Cardiac muscle cell (in vitro differentiated cells and primary cell): ENCODE measurements at regions not wholly inside any gene's neighbourhood (a gene's known extent, or its start where the extent isn't known, plus 50 kb on each side); places are given as distances from the start of the nearest gene placed in this dataset.
A peak's percentile ranks its signal among the peaks of the same experiment; 100 is the strongest.

Source experiments
- DNase-seq, 2 donors: peaks; one replicate each; pipeline versions ENCODE4 v3.0.0 to v3.0.0-alpha.2; 2010 to 2017; ENCODE audit warnings: low read depth in 1 of 2, low spot score in 1 of 2
- H3K27ac ChIP-seq: fragments of 200-600 bp; sonication (generic); 2 replicates; pipeline ENCODE4 v1.5.1; 2016
- H3K27me3 ChIP-seq: fragments of 200-600 bp; sonication (generic); 2 replicates; pipeline ENCODE4 v1.6.0; 2016; ENCODE audit warnings: control low read depth
- H3K36me3 ChIP-seq: fragments of 200-600 bp; sonication (generic); 2 replicates; pipeline ENCODE4 v1.5.1; 2016; ENCODE audit warnings: control low read depth
- H3K4me1 ChIP-seq: fragments of 200-600 bp; sonication (generic); 2 replicates; pipeline ENCODE4 v1.8.1; 2017; ENCODE audit warnings: low read depth, mild to moderate bottlenecking, mixed run types
- H3K4me3 ChIP-seq: fragments of 200-600 bp; sonication (generic); 2 replicates; pipeline ENCODE4 v1.5.1; 2016; ENCODE audit warnings: mild to moderate bottlenecking
- H3K9me3 ChIP-seq: fragments of 200-600 bp; sonication (generic); 2 replicates; pipeline ENCODE4 v1.5.1; 2017; ENCODE audit warnings: low read depth, mild to moderate bottlenecking, control low read depth
- TF ChIP-seq, protein P1 (sequence below): IDR thresholded peaks from 2 replicates; pipeline ENCODE4 v1.5.1; 2012; ENCODE audit warnings: low read depth, mild to moderate bottlenecking, low read length

DNA sequence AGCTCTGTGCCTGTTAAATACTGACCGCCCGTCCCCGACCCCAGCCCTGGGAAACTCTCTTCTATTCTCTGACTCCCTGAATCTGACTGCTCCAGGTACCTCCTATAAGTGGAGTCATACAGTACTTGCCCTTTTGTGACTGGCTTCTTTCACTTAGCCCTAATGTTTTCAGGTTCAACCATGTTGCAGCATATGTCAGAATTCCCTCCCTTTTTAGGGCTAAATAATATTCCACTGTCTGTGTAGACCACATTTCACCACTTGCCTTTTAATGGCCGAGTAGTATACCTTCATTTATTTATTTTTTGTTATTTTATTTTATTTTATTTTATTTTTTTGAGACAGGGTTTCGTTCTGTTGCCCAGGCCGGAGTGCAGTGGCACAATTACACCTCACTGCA, 96.1 kb upstream of the SLC22A11 start:
- Histone ChIP-seq H3K27ac (no peak overlapping the region), H3K36me3 (no peaks in the 10 kb centered on the region), H3K9me3 (no peaks in the 10 kb centered on the region), H3K4me3 (no peak overlapping the region), H3K4me1 (no peaks in the 10 kb centered on the region), H3K27me3 (no peaks in the 10 kb centered on the region)
- DNase-seq, result no peak
- TF ChIP-seq, protein P1, sequence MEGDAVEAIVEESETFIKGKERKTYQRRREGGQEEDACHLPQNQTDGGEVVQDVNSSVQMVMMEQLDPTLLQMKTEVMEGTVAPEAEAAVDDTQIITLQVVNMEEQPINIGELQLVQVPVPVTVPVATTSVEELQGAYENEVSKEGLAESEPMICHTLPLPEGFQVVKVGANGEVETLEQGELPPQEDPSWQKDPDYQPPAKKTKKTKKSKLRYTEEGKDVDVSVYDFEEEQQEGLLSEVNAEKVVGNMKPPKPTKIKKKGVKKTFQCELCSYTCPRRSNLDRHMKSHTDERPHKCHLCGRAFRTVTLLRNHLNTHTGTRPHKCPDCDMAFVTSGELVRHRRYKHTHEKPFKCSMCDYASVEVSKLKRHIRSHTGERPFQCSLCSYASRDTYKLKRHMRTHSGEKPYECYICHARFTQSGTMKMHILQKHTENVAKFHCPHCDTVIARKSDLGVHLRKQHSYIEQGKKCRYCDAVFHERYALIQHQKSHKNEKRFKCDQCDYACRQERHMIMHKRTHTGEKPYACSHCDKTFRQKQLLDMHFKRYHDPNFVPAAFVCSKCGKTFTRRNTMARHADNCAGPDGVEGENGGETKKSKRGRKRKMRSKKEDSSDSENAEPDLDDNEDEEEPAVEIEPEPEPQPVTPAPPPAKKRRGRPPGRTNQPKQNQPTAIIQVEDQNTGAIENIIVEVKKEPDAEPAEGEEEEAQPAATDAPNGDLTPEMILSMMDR, result no peak

DNA sequence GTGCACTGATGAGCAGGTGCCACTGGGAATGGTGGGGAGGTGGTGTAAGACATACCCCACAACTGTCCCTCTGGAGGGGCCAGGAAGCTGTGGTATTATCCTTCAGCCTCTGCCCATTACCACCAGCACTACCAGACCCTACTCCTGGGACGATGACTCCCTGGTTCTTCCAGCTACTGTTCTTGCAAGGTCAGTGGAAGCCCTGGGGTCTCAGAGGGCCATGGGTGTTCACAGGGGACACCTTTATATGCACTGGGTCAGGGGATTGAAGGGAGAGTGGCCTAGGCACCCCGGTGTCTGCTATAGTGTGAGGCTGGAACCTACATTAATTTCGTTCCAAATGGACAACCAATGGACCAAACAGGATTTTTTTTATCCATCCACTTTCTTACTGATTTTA, 94.7 kb upstream of the SLC22A11 start:
- Histone ChIP-seq H3K9me3 (no peaks in the 10 kb centered on the region), H3K4me3 (no peak overlapping the region), H3K27ac (no peak overlapping the region), H3K36me3 (no peaks in the 10 kb centered on the region), H3K4me1 (no peaks in the 10 kb centered on the region), H3K27me3 (no peaks in the 10 kb centered on the region)
- no peak for DNase-seq
- TF ChIP-seq, protein P1, result no peak

DNA sequence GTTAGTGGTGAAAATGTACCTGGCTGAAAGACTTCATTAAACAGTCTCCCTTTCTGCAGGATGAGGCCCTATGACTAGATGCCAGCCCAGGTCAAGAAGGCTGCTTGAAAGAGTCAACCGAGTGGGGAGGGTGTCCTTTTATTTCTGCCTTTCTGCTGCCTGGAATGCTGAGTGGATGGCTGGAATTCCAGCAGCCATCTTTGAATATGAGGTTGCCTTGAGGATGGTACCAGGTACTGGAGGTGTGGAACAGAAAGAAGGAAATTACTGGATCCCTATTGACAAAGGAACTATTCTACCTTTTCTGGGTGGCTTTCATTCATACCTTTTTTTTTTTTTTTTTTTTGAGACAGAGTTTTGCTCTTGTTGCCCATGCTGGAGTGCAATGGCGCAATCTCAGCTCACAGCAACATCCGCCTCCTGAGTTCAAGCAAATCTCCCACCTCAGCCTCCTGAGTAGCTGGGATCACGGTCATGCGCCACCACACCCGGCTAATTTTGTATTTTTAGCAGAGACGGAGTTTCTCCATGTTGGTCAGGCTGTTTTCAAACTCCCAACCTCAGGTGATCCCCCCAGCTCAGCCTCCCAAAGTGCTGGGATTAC, 89.5 kb upstream of the SLC22A11 start:
- no peak for DNase-seq
- Histone ChIP-seq H3K9me3 (no peaks in the 10 kb centered on the region), H3K36me3 (no peaks in the 10 kb centered on the region), H3K27me3 (peaks cover 18% of the 10 kb centered on the region), H3K27ac (no peak overlapping the region), H3K4me1 (no peaks in the 10 kb centered on the region), H3K4me3 (no peak overlapping the region)
- TF ChIP-seq, protein P1, result no peak

DNA sequence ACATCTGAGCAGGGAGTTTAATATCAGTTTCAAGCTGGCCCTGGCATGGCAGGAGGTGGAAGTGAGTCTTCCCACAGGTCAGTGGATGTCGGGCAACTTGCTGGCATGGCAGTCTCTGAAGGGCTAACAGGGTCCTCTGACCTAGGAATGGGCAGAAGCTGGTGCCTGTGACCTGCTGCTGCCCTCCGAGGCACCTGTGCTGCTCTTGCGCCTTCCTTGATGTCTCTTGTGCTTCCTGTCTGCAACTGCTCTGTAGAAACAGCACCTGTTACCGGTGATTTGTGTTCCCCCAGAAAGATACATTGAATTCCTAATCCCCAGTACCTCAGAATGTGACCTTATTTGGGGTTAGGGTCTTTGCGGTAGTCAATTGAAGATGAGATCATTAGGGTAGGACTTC, 86.5 kb upstream of the SLC22A11 start:
- no peaks in the 10 kb centered on the region for H3K4me1 ChIP-seq
- no peak overlapping the region for H3K27ac ChIP-seq
- no peak for DNase-seq
- H3K9me3 ChIP-seq, result no peaks in the 10 kb centered on the region
- TF ChIP-seq, protein P1, result no peak
- H3K27me3 ChIP-seq, result peaks cover 18% of the 10 kb centered on the region
- H3K36me3 ChIP-seq, result no peaks in the 10 kb centered on the region
- H3K4me3 ChIP-seq, result no peak overlapping the region

DNA sequence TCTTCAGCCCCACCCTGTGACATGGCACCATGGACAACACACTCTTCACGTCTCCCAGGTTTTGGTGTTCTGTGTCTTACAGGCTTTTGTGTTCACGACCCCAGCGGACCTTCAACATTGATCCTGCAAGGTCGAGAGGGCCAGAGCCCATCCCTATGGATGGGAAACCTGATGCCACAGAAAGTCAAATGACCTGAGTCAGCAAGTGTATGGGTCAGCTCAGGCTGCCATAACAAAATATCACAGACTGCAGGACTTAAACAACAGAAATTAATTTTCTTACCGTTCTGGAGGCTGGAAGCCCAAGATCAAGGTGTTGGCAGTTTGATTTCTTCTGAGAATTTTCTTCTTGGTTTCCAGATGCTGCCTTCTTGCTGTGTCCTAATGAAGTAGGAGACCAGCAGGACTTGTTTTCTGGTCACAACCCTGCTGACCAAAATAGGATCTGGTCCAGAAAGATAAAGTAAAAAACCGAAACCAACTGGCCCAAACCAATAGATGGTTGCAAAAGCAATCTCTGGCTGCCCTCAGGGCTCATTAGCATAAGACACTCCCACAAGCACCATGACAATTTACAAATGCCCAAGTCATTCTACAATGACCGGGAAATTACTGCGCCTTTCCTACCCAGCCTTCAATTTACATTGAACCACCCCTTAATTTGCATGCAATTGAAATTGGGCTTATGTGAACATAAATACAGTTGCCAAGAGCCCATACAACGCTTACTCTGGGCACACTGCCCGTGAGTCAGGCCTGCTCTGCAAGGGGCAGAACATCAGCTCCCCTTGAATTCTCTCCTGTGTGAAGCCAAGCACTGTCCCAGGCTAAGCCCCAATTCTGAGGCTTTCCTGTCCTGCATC, 82.9 kb upstream of the SLC22A11 start:
- H3K27me3 ChIP-seq, result peaks cover 13% of the 10 kb centered on the region
- H3K27ac ChIP-seq, result no peak overlapping the region
- H3K4me3 ChIP-seq, result no peak overlapping the region
- no peaks in the 10 kb centered on the region for H3K9me3 ChIP-seq
- H3K4me1 ChIP-seq, result no peaks in the 10 kb centered on the region
- no peaks in the 10 kb centered on the region for H3K36me3 ChIP-seq
- DNase-seq, result peak in 1 of 2 donors; percentile 24
- TF ChIP-seq, protein P1, result no peak
